ENCODE measurements at regions not wholly inside any gene's neighbourhood (a gene's known extent, or its start where the extent isn't known, plus 50 kb on each side); places are given as distances from the start of the nearest gene placed in this dataset.

GRCh38 chr16:73415286-73415685 lies 367.4 kb upstream of the ZFHX3 start:
- TF ChIP-seq CTCF (IDR thresholded peaks at IDR 0.05) = no peak
- DNase-seq (no peak), ATAC-seq (no peak)
- Histone ChIP-seq H3K36me3 (ENCODE audit: low read depth) (no peaks in the 10 kb centered on the region), H3K9me3 (no peaks in the 10 kb centered on the region), H3K4me3 (no peak overlapping the region), H3K4me1 (ENCODE audit: low read depth) (no peaks in the 10 kb centered on the region)
- intact Hi-C loops (cut with DNase I, micrococcal nuclease) = no loop called here

- TF ChIP-seq CTCF (IDR thresholded peaks at IDR 0.05) = no peak
- intact Hi-C loops (cut with DNase I, micrococcal nuclease) = no loop called here
- ATAC-seq (no peak), DNase-seq (no peak)
- Histone ChIP-seq H3K36me3 (ENCODE audit: low read depth) (no peaks in the 10 kb centered on the region), H3K9me3 (no peaks in the 10 kb centered on the region), H3K4me3 (no peak overlapping the region), H3K4me1 (ENCODE audit: low read depth) (no peaks in the 10 kb centered on the region)
These were observed 366.7 kb upstream of the ZFHX3 start for GRCh38 chr16:73414638-73415037.

- H3K36me3 ChIP-seq (ENCODE audit: low read depth) = no peaks in the 10 kb centered on the region
- DNase-seq = no peak
- ATAC-seq = no peak
- intact Hi-C loops (cut with DNase I, micrococcal nuclease) = no loop called here
- no peak for TF ChIP-seq CTCF (IDR thresholded peaks at IDR 0.05)
- H3K4me3 ChIP-seq = no peak overlapping the region
- H3K9me3 ChIP-seq = no peaks in the 10 kb centered on the region
- H3K4me1 ChIP-seq (ENCODE audit: low read depth) = no peaks in the 10 kb centered on the region
These were observed 365.9 kb upstream of the ZFHX3 start for GRCh38 chr16:73413830-73414190.

GRCh38 chr16:73413091-73413829 lies 365.3 kb upstream of the ZFHX3 start:
- Histone ChIP-seq H3K4me1 (ENCODE audit: low read depth) (no peaks in the 10 kb centered on the region), H3K9me3 (no peaks in the 10 kb centered on the region), H3K4me3 (no peak overlapping the region), H3K36me3 (ENCODE audit: low read depth) (no peaks in the 10 kb centered on the region)
- intact Hi-C loops (cut with DNase I, micrococcal nuclease) = no loop called here
- DNase-seq (no peak), ATAC-seq (no peak)
- no peak for TF ChIP-seq CTCF (IDR thresholded peaks at IDR 0.05)

GRCh38 chr16:73412416-73412815 lies 364.5 kb upstream of the ZFHX3 start:
- DNase-seq (no peak), ATAC-seq (no peak)
- no peaks in the 10 kb centered on the region for H3K36me3 ChIP-seq (ENCODE audit: low read depth)
- intact Hi-C loops (cut with DNase I, micrococcal nuclease) = no loop called here
- no peak overlapping the region for H3K4me3 ChIP-seq
- no peak for TF ChIP-seq CTCF (IDR thresholded peaks at IDR 0.05)
- no peaks in the 10 kb centered on the region for H3K4me1 ChIP-seq (ENCODE audit: low read depth)
- H3K9me3 ChIP-seq = no peaks in the 10 kb centered on the region

GRCh38 chr16:73408716-73409115 lies 360.8 kb upstream of the ZFHX3 start:
- no peak for TF ChIP-seq CTCF (IDR thresholded peaks at IDR 0.05)
- H3K36me3 ChIP-seq (ENCODE audit: low read depth) = no peaks in the 10 kb centered on the region

More at GRCh38 chr16:73408716-73409115, 360.8 kb upstream of the ZFHX3 start:
- Histone ChIP-seq H3K4me3 (no peak overlapping the region), H3K9me3 (no peaks in the 10 kb centered on the region), H3K4me1 (ENCODE audit: low read depth) (no peaks in the 10 kb centered on the region)
- no peak for ATAC-seq
- DNase-seq = no peak
- intact Hi-C loops (cut with DNase I, micrococcal nuclease) = no loop called here
